SK-N-SH (cell line): ENCODE measurements at regions not wholly inside any gene's neighbourhood (a gene's known extent, or its start where the extent isn't known, plus 50 kb on each side); places are given as distances from the start of the nearest gene placed in this dataset.
"Not testable (repeated sequence)": the region's sequence is repeated elsewhere in the genome, so short reads cannot be mapped to it uniquely, and the experiment has no call there.

ENCODE experiments used
- CTCF ChIA-PET: fragments of 300-600, 350-600 bp; formaldehyde crosslinking; extraction: SDS; loops from one replicate; lab custom pipeline; 2021; lab: Yijun Ruan, JAX
- POLR2A ChIA-PET: fragments of 350-600 bp; sonication (Branson Sonifier 250); formaldehyde crosslinking; extraction: SDS; loops from one replicate; lab custom pipeline; 2020; ENCODE audit warnings: antibody characterized with exemption, inconsistent platforms; lab: Yijun Ruan, JAX
- DNase-seq: peaks from one replicate; pipeline ENCODE4 v3.0.0; 2012
- H2AFZ ChIP-seq: fragments of 200-600 bp; sonication (generic); 2 replicates; pipeline ENCODE4 v1.8.1; 2016; ENCODE audit warnings: antibody characterized with exemption, mild to moderate bottlenecking, low read depth
- H3F3A ChIP-seq: fragments of 200-600 bp; sonication (generic); replicated peaks from 2 replicates; pipeline ENCODE3; 2016; ENCODE audit warnings: antibody characterized with exemption, mild to moderate bottlenecking; ENCODE audit not compliant: insufficient read depth
- H3K27ac ChIP-seq, 2 experiments: fragments of 200-500 bp in 1 of 2; fragments of 200-600 bp in 1 of 2; sonication (Bioruptor generic) in 1 of 2; sonication (generic), shearing (Covaris generic) in 1 of 2; 2 replicates each; pipeline versions ENCODE4 v1.5.1 to v1.6.1; 2014 to 2016; ENCODE audit warnings: low read depth in 2 of 2, inconsistent platforms in 1 of 2, low read length in 1 of 2, mild to moderate bottlenecking in 1 of 2, mixed read lengths in 1 of 2
- H3K27me3 ChIP-seq: fragments of 200-600 bp; sonication (generic), shearing (Covaris generic); 2 replicates; pipeline ENCODE4 v1.6.1; 2016; ENCODE audit warnings: mixed run types; ENCODE audit not compliant: insufficient read depth
- H3K36me3 ChIP-seq, 2 experiments: fragments of 200-500 bp in 1 of 2; fragments of 200-600 bp in 1 of 2; sonication (Bioruptor generic) in 1 of 2; sonication (generic) in 1 of 2; replicated peaks in 1 of 2; 2 replicates each; pipeline versions ENCODE3 to v1.5.1; 2014 to 2016; ENCODE audit warnings: low read length in 1 of 2, mild to moderate bottlenecking in 1 of 2; ENCODE audit not compliant: insufficient read depth in 2 of 2, control insufficient read depth in 1 of 2
- H3K4me1 ChIP-seq, 2 experiments: fragments of 200-500 bp in 1 of 2; fragments of 200-600 bp in 1 of 2; sonication (Bioruptor generic) in 1 of 2; sonication (generic), shearing (Covaris generic) in 1 of 2; 2 replicates each; pipeline versions ENCODE4 v1.5.1 to v1.6.1; 2014 to 2016; ENCODE audit warnings: low read depth in 1 of 2, low read length in 1 of 2, mixed run types in 1 of 2; ENCODE audit not compliant: insufficient read depth in 2 of 2, control insufficient read depth in 1 of 2
- H3K4me2 ChIP-seq: fragments of 200-600 bp; sonication (generic), shearing (Covaris generic); 2 replicates; pipeline ENCODE4 v1.6.1; 2017; ENCODE audit warnings: mixed run types
- H3K4me3 ChIP-seq, 2 experiments: fragments of 200-500 bp in 1 of 2; fragments of 200-600 bp in 1 of 2; sonication (Bioruptor generic) in 1 of 2; sonication (generic), shearing (Covaris generic) in 1 of 2; 2 replicates each; pipeline versions ENCODE4 v1.5.1 to v1.8.1; 2014 to 2016; ENCODE audit warnings: low read depth in 2 of 2, inconsistent platforms in 1 of 2, low read length in 1 of 2, mild to moderate bottlenecking in 1 of 2, mixed read lengths in 1 of 2, moderate library complexity in 1 of 2
- H3K79me2 ChIP-seq: fragments of 200-600 bp; sonication (generic); 2 replicates; pipeline ENCODE4 v1.8.1; 2017; ENCODE audit warnings: mild to moderate bottlenecking; ENCODE audit not compliant: insufficient read depth
- H3K9ac ChIP-seq: fragments of 200-600 bp; sonication (generic); 2 replicates; pipeline ENCODE4 v1.6.1; 2017; ENCODE audit warnings: mixed run types
- H3K9me2 ChIP-seq: fragments of 200-600 bp; sonication (generic); 2 replicates; pipeline ENCODE4 v1.6.1; 2017; ENCODE audit warnings: mixed run types
- H3K9me3 ChIP-seq: fragments of 200-600 bp; sonication (generic); 2 replicates; pipeline ENCODE4 v1.6.1; 2017; ENCODE audit warnings: mixed run types, mild to moderate bottlenecking, moderate library complexity
- H4K20me1 ChIP-seq: fragments of 200-600 bp; sonication (generic); 2 replicates; pipeline ENCODE4 v1.6.1; 2017; ENCODE audit warnings: mild to moderate bottlenecking, mixed run types; ENCODE audit not compliant: insufficient read depth
- EZH2phosphoT487 ChIP-seq: fragments of 200-600 bp; sonication (generic); IDR thresholded peaks from 2 replicates; pipeline ENCODE4 v1.6.1; 2017; ENCODE audit warnings: low read depth, mixed run types, mild to moderate bottlenecking, antibody characterized with exemption, moderate library complexity, borderline replicate concordance
- FOSL2 ChIP-seq: IDR thresholded peaks from 2 replicates; pipeline ENCODE4 v1.4.0; 2012; ENCODE audit warnings: low read depth, mild to moderate bottlenecking, moderate library complexity, borderline replicate concordance
- FOXM1 ChIP-seq: IDR thresholded peaks from 2 replicates; pipeline ENCODE4 v1.4.0; 2012; ENCODE audit warnings: low read depth, mild to moderate bottlenecking
- JUND ChIP-seq: IDR thresholded peaks from 2 replicates; pipeline ENCODE4 v1.4.0; 2012
- POLR2AphosphoS5 ChIP-seq: IDR thresholded peaks from 2 replicates; pipeline ENCODE4 v1.6.1; 2012; ENCODE audit warnings: low read depth, low read length
- RAD21 ChIP-seq: IDR thresholded peaks from 2 replicates; pipeline ENCODE4 v1.6.1; 2012; ENCODE audit warnings: mild to moderate bottlenecking, low read length
- SIN3A ChIP-seq: IDR thresholded peaks from 2 replicates; pipeline ENCODE4 v1.6.1; 2012; ENCODE audit warnings: low read depth, mild to moderate bottlenecking, low read length, moderate library complexity, borderline replicate concordance
- TAF1 ChIP-seq: IDR thresholded peaks from 2 replicates; pipeline ENCODE4 v1.6.1; 2012; ENCODE audit warnings: low read depth, mild to moderate bottlenecking, low read length, moderate library complexity, borderline replicate concordance
- YY1 ChIP-seq: IDR thresholded peaks from 2 replicates; pipeline ENCODE4 v1.4.0; 2012; ENCODE audit warnings: low read depth, mild to moderate bottlenecking
- WGBS: methylation state at CpG from one replicate; pipeline ENCODE4 v1.1.6; 2017; ENCODE audit warnings: low lambda C conversion rate; 5-methylcytosine and 5-hydroxymethylcytosine counted together

GRCh38 chr11:15685306-15685705 lies 570.6 kb downstream of the INSC start:
- Histone ChIP-seq H3K4me1 (no peaks in the 10 kb centered on the region), H2AFZ (no peak overlapping the region), H3K27me3 (no peaks in the 10 kb centered on the region), H4K20me1 (no peaks in the 10 kb centered on the region), H3K79me2 (no peaks in the 10 kb centered on the region), H3K4me3 (no peak overlapping the region), H3K27ac (no peak overlapping the region), H3K9me2 (no peaks in the 10 kb centered on the region), H3K9me3 (no peaks in the 10 kb centered on the region), H3K4me2 (no peak overlapping the region), H3K9ac (no peak overlapping the region), H3F3A (no peaks in the 10 kb centered on the region), H3K36me3 (no peaks in the 10 kb centered on the region)
- 11% methylated on average over 3 of the region's 3 CpGs for WGBS
- no peak for TF ChIP-seq RAD21
- no peak for TF ChIP-seq TAF1
- TF ChIP-seq FOSL2, result no peak
- DNase-seq, result peak; percentile 14
- ChIA-PET CTCF (no interaction called here), POLR2A (no interaction called here)

- H3K79me2 ChIP-seq, H3K4me3 ChIP-seq, H3K27ac ChIP-seq, H2AFZ ChIP-seq, DNase-seq, H3K9ac ChIP-seq, H3K36me3 ChIP-seq, H4K20me1 ChIP-seq, H3K27me3 ChIP-seq, H3K4me1 ChIP-seq, POLR2A ChIA-PET, H3F3A ChIP-seq, H3K9me2 ChIP-seq, H3K9me3 ChIP-seq, H3K4me2 ChIP-seq: not testable (repeated sequence)
- 55% methylated on average over 16 of the region's 16 CpGs for WGBS
- CTCF ChIA-PET, result interaction anchor here (0.6 kb wide), 1 partner anchor 158 kb away, joined by 3 read pairs; no protein-coding TSS in a partner anchor
These were observed 571.5 kb downstream of the INSC start for GRCh38 chr11:15686259-15686658.

GRCh38 chr11:15687342-15687741 lies 572.6 kb downstream of the INSC start:
- Histone ChIP-seq H3K27me3 (no peaks in the 10 kb centered on the region), H3K4me2 (no peak overlapping the region), H3K4me1 (no peaks in the 10 kb centered on the region), H3K9ac (no peak overlapping the region), H4K20me1 (no peaks in the 10 kb centered on the region), H3K79me2 (no peaks in the 10 kb centered on the region), H3K4me3 (no peak overlapping the region), H3K9me2 (no peaks in the 10 kb centered on the region), H3K9me3 (no peaks in the 10 kb centered on the region), H3K27ac (no peak overlapping the region), H3F3A (no peaks in the 10 kb centered on the region), H2AFZ (no peak overlapping the region), H3K36me3 (no peaks in the 10 kb centered on the region)
- CTCF ChIA-PET, result no interaction called here
- WGBS, result 40% methylated on average over 2 of the region's 2 CpGs
- POLR2A ChIA-PET, result no interaction called here
- no peak for DNase-seq
- no peak for TF ChIP-seq FOXM1
- no peak for TF ChIP-seq YY1
- TF ChIP-seq EZH2phosphoT487, result no peak
- no peak for TF ChIP-seq POLR2AphosphoS5
- TF ChIP-seq JUND, result no peak
- TF ChIP-seq SIN3A, result no peak
